CD1c-positive myeloid dendritic cell (primary cell): ENCODE measurements at regions not wholly inside any gene's neighbourhood (a gene's known extent, or its start where the extent isn't known, plus 50 kb on each side); places are given as distances from the start of the nearest gene placed in this dataset.
"Not testable (repeated sequence)": the region's sequence is repeated elsewhere in the genome, so short reads cannot be mapped to it uniquely, and the experiment has no call there.

Experiments used
- DNase-seq: peaks from one replicate; pipeline ENCODE4 v3.0.0-alpha.2; 2016; ENCODE audit errors: extremely low spot score

DNA sequence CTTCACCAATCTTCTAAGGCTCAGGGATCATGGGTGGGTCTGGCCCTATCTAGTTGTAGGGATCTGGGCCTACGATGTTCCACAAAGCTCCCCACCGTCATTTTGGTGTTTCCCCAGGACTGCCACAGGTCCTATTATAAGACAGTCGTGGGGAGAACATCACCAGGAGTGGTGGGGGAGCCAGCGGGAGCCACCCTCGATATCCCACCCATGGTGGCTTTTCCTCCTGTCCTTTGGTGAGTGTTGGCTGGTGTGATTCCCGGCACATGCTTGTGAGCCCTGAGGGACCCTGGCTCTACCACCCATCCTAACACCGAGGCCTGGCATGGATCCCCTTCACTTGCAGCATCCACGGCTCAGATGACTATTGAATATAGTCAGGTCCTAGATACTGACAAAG is 247.4 kb downstream of the ACTR3B start:
- DNase-seq: no peak

DNA sequence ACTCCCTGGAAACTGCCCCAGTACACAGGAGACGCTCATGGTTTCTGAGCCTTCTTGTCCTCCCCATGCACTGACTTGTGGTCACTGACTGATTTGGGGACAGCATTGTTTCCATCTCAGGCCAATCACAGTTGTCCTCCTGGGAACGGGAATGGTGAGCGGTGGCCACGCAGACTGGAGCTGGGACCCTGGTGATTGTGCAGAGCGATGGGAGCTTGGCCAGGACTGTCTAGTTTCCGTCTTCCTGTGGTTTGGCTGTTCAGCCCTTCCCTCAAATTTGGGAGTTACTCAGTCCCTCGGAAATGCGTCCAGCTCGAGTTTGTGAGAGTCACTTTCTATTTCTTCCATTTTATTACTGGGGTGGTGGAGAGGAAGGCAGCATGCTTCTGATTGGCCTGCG is 250.9 kb downstream of the ACTR3B start:
- DNase-seq: no peak

DNA sequence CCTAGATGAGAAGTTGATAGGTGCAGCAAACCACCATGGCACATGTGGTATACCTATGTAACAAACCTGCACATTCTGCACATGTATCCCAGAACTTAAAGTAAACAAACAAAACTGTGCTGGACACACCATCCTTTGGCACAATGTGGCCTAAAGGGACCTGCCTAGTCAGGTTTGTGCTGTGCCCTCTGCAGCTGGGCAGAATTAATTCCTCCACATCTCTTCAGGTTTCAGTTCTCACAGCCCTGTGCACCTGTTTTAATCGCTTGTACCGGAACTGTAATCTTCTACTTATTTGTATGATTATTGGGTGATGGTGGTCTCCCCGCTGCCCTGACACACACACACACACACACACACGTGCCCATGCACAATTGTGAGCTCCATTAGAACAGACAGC is 252.7 kb downstream of the ACTR3B start:
- DNase-seq: no peak

DNA sequence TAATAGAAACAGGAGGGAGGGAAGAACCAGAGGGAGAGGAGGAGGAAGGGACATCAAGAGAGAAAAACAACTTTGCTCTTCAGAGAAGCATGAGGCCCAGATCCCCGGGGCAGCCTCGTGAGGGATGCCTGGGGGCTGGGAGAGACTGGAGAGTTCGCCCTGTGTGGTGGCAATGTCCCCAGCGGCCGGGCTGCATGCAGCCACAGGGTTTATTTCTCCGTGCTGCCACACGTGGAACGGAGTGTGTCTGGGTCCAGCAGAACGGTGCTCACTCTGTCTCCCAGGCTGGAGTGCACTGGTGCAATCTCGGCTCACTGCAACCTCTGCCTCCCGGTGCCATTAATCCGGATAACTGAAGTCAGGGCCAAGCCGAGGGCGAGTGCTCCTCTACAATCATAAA is 257.7 kb downstream of the ACTR3B start:
- DNase-seq: no peak

DNA sequence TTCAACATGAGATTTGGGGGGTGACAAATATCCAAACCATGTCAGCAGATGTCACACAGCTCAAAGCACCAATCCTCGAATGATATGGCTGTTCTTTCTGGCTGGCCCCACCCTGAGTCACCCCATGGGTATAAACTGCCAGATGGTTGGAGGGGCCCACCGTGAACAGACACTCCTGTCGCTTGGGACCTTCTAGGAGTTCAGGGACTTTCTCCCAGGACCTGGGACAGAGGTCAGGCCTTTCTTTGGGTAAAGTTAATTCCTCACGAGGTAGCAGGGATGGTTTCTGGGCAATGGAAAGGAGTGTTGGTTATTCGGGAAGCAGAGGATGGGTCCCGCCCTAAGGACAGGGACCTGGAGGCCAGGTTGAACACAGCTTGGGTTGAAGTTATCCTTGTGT is 262.0 kb downstream of the ACTR3B start:
- no peak for DNase-seq

DNA sequence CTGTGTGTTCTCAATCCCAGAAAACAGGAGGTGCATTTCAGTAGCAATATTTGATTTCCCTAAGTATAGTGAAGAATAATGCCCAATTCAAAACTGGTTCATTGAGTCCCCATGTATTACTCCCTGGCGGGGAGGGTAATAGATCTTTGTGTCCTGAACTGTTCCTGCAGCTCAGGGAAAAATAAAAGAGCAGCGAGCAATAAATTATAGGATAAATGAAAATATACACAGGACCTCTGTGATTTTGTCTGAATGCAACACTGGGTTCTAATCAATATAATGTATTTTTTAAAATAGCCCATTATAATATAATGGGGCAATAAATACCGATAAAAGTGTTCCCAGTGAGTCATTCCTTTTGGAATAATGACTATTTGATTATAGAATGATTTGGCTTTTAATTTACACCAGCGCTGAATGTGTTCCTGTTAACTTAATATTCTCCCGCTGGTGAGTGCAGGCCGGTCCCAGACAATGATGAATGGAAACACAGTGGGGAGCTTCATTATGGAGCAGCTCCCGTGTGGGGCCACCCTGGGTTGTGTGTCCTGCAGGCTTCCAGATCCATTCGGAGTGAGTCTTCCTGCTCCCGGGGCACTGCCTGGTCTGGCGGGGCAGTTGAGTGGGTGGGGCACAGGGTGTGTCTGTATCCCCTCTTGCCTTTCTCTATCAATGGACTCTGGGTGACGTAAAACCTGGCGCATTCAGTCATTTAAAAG is 263.1 kb downstream of the ACTR3B start:
- no peak for DNase-seq

DNA sequence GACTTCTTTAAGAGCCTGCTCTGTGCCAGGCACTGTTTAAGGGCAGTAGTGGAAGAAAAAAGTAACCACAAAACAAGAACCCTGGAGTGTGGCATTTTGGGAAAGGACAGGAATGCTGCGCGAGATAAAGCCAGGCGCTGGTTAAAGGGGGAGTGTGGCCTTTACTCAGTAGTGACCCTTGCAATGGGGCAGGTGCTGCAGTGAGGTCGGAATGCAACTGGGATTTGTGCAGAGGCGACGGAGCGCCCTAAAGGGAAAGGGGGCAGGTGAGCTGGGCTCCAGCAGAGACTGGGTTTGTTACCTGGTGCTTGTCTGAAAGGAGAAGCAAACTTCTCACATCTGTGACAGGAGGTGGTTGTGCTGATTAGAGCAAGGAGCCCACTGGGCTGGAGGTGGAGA is 263.6 kb downstream of the ACTR3B start:
- no peak for DNase-seq

DNA sequence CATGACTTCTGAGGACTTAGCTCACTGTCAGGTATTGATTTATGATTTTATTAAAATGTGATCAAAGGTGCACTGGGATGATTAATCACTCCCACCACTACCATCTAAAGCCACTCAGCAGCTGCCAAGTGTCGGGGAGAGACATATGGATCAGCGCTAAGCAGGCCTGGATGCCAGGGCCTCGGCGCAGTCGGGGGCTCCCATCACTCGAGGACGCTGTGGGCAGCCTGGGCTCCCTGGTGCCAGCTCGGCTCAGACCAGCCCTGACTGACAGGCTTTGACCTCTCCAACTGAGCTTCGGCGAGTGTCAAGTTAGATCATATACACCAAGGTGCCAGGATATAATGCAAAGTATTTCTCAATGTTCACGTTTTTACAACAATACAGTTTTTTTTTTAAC is 267.7 kb downstream of the ACTR3B start:
- DNase-seq: no peak

DNA sequence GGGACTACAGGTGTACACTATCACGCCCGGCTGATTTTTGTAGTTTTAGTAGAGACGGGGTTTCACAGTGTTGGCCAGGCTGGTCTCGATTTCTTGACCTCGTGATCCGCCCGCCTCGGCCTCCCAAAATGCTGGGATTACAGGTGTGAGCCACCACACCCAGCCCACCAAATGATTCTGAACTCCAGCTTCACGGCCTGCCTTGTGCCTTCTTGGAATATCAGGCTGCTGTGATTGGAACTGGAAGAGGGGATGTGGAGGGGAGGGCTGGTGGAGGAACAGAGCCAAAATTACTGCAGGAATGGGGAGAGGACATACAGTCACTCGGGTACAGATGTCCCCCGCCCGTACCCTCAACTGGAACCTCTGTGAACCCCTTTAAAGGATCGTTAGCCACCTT is 268.4 kb downstream of the ACTR3B start:
- DNase-seq: no peak

DNA sequence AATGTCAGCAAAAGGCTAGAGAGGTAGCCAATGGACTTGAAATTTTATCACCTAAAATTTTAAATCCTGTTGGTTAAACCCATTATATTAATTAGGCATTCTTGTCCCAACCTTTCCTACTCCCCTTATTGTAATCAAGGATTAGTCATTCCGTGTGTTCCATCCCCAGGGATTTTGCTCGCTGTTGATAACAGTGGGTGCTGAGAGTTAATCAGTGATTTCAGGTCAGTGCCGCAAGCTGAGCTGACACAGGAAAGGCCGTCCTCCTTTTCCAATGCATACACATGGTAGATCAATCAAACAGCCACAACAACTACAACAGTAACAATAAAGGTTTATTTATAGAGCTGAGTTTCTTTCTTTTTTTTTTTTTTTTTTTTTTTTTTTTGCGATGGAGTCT is 271.4 kb downstream of the ACTR3B start:
- no peak for DNase-seq

DNA sequence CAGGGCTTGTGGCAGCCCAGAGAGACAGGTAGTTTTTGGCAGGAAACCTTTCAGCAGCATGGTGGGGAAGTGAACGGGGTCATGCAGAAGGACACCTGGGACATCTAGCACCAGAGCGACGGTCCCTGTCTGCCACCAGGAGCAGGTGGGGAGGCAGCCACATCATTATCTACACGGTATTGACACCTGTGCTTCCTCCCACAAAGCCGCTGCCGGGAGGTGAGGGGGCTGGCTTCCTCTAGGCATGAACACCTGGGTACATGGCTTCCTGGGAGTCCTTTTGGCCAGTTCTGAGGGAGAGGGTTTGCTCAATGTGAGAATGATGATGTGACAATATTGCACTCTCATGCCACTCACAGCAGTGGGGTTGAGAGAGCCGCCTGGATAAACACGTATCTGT is 275.2 kb downstream of the ACTR3B start:
- DNase-seq: no peak

DNA sequence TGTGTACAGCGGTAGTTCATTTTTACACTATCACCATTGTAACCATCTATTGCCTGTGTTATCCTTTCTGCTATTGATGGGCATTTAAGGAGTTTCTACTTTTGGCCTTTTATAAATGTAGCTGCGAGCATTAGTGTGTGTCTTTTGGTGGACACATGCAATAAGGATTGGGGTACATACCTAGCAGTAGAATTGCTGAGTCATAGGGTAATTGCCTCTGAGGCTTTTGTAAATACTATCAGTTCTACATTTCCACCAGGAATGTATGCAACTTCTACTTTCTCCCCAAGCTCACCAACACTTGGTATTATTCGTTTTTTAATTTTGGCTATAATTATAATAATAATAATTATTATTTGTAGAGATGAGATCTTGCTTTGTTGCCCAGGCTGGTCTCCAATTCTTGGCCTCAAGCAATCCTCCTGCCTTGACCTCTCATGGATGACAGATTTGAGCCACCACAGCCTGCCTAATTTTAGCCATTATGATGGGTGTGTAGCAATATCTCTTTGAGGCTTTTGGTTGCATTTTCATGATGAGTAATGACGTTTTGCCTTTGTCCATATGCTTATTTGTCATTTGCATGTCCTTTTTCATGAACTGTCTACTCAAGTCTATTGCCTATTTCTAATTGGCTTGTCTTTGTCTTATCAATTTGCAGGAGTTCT is 277.0 kb downstream of the ACTR3B start:
- no peak for DNase-seq

DNA sequence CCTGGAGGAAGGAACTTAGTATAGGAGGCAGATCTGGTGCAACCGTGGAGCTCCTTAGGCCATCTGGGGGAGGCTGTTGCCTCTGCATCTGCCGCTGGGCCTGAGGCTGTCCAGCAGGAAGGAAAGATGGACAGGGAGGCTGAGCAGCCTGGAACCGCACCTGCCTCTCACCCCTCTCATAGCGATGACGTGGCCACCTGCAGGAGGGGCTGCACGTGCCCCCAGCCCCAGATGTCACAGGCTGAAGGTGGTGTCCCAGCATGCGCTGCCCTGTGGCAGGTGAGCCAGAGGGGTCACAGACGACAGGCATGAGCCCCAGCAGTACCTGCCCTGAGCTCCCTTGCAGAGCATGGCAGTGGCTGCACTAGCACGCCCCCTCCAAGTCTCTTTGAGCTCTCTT is 283.9 kb downstream of the ACTR3B start:
- DNase-seq: no peak

DNA sequence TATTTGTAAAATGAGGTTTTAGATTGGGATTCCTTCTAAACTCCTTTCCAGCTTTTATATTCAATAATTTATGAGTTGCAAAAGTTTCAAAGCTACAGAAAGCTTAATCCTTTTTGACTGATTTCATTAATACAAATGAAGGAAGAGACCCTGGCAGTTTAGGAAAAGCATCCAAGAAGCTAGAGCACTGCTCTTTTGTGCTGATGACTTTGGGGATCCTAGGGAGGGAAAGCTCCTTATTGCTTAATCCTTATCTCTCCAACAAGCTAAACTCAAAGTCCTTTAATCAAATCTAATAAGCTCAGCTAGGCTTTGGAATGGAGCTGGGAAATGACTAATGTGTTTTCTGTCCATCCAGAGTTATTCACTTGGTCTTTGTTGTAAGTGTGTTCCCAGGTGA is 285.4 kb downstream of the ACTR3B start:
- no peak for DNase-seq

DNA sequence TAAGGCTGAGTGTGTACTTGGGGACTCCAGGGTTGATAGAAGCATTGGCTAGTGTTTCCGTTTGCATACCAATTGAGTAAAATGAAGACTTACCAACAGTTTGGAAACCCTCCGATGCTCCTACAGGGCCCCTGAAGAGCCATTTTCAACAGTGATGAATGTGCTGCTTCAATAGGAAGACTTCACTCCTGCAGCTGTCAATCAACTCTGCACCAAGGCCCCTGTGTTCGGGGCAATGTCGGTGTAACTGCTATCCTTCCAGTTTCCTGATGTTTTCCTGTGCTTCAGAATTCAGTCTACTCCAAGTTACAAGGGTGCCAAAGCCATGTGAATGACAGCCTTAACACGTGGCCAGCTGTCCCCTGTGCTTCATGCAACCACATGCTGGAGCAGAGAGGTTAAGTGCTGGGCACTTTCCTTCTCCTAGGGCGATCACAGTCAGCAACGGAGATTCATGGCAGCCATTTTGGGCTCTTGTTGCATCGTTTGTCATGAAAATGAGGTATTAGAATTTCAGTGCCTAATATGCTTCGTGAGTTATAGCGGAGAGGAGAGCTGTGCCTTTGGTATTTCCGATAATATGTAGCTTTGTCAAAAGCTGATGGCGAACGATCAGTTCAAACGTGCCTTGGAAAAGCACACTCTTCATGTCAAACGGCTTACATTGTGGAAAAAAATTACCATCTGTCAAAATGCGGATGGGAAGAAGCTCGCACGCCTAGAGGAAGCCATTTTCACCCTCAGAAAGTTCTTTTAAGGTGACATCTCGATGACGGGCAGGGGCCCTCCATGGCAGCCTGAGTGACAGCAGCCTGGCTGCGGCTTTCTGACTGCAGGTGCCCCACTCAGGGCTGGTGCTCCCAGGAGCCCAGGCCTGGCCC is 287.8 kb downstream of the ACTR3B start:
- DNase-seq: no peak

DNA sequence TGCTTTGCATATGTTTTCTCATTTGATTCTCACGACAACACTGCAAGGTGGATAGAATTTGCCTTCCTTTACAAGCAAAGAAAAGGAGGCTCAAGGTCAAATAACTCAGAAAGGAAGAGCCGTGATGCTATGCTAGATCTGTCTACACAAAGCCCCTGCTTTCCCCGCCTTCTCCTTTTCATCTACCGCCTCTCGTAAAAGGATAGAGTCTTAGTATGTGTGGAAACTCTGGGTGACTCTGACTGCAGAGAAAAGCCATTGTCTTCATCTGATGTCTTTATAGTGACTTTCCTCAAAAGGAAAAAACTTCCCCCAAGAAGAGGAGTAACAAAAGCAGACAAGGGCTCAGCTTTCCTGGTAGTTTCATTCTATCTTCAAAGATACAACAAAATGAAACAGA is 292.7 kb downstream of the ACTR3B start:
- no peak for DNase-seq

DNA sequence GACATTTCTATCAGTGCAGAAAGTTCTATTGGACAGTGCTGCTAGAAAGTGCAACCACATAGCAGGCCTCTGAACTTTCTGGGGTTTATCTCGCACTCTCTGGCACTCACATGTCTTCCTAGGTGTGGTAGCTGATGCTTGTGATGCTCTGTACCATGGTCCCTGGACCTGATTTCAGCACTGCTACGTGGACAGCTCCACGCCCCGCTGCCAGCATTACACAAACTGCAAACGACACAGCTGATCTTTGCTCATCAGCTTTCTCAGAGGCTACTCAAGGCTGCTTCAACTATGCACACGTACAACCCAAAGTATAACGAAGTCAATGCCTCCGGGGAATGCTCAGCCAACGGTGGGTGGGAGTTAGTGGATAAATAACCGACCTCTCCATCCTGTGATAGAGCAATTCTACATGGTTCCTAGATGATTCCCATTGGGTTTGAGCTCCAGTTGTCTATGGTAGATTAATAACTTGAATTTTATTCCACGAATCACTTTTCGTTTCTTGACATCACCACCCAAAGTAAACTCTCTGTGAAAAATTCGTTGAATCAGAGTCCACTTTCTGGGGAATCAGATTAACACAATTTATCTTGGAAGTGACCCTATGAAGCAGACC is 302.5 kb downstream of the ACTR3B start:
- no peak for DNase-seq

DNA sequence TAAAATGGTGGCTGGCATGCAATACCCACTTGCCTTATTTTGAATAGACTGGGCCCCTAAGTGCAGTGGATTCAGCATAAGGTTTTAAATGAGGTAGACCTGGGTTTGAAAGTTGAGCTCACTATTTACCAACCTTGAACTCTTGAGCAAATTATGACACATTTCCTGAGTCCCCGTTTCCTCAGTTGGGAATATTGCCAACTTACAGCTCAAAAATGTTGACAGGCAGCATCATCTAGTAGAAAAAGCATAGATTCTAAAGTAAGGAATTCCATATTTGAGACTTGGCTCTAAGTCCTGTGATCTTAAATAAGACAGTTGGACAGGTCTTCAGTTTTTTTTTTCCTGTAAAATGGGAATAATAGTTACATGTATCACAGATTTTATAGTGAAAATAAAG is 305.5 kb downstream of the ACTR3B start:
- no peak for DNase-seq

DNA sequence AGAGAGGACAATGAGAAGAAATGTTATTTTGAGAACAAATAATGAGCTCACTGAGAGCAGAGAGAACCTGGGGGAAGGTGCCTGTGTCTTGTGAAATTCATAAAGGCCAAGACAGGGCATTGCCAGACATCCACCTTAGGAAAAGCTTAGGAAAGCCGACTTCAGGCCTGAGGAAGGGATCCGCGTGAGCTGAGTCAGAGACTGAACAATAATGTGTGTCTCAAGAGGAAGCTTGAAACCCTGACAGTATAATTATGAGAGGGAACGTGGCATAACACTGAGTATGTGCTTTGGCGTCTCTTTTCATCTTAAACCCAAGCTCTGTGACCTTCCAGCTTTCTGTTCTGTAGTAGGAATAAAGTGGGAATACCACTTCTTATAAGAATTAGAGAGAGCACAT is 307.2 kb downstream of the ACTR3B start:
- no peak for DNase-seq

DNA sequence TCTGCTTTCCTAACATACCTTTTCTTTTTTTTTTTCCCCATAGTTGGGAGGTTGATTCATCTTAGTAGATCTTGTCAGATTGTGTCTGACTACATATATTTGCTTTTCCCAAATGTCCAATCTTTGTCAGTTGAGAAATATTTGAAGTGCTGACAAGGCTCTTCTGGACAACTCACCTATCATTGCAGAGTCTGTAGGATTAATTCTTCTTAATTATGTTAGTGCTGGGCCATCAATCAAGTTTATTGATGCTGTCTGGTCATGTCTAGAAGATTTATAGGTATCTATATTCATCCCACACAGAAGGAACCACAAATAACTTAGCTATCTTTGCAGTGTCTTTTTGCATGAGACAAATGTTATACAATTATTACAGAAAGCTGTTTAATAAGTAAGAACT is 310.6 kb downstream of the ACTR3B start:
- no peak for DNase-seq

DNA sequence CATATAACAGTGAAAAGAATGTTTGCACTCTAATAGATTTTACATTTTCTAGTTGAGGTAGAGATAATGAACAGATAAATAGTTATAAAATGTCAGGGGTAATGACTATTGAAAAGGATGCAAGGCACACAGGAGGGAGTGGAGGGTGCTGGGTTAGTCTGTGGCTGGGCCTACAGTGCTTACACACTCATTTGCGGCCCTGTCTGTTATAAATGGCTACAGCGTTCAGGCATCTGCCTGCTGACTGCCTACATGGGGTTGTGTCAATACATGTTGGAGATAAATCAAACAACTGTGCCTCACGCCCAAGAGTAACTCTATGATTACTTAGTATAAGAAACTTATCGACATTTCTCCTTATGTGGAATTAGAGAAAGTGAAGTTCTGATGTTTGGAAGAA is 313.3 kb downstream of the ACTR3B start:
- DNase-seq: no peak

DNA sequence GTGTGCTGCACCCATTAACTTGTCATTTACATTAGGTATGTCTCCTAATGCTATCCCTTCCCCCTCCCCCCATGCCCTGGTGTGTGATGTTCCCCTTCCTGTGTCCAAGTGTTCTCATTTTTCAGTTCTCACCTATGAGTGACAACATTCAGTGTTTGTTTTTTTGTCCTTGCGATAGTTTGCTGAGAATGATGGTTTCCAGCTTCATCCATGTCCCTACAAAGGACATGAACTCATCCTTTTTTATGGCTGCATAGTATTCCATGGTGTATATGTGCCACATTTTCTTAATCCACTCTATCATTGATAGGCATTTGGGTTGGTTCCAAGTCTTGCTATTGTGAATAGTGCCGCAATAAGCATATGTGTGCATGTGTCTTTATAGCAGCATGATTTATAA is 316.7 kb downstream of the ACTR3B start:
- not testable (repeated sequence) for DNase-seq
